ENCODE measurements at regions not wholly inside any gene's neighbourhood (a gene's known extent, or its start where the extent isn't known, plus 50 kb on each side); places are given as distances from the start of the nearest gene placed in this dataset.
"Not testable (repeated sequence)": the region's sequence is repeated elsewhere in the genome, so short reads cannot be mapped to it uniquely, and the experiment has no call there.

- Histone ChIP-seq H3K4me3 (ENCODE audit: low read depth, low read length) (no peak overlapping the region), H3K27ac (ENCODE audit: extremely low read depth, low read depth, low read length) (no peak overlapping the region), H3K9me3 (ENCODE audit: control insufficient read depth, insufficient read depth, low read depth, low read length) (no peaks in the 10 kb centered on the region), H3K4me1 (ENCODE audit: control insufficient read depth, insufficient read depth, low read length) (no peaks in the 10 kb centered on the region), H3K36me3 (ENCODE audit: control insufficient read depth in 2 of 2, insufficient read depth in 1 of 2, low read length in 2 of 2) (no peaks in the 10 kb centered on the region)
- TF ChIP-seq CTCF (tag by site-specific recombination; IDR thresholded peaks at IDR 0.05) (peak; percentile 52; the same call in 1 of the 2 replicates), ZNF654 (tag by site-specific recombination; IDR thresholded peaks at IDR 0.05; ENCODE audit: low read depth) (peak; percentile 90), PRDM1 (tag by site-specific recombination; IDR thresholded peaks at IDR 0.05) (no peak), TRIM28 (IDR thresholded peaks at IDR 0.05; ENCODE audit: borderline replicate concordance, low read length) (peak; percentile 72; the same call in 1 of the 2 replicates), ZNF626 (tag by site-specific recombination; IDR thresholded peaks at IDR 0.05) (no peak), ZNF324 (tag by site-specific recombination; IDR thresholded peaks at IDR 0.05) (no peak), KLF17 (tag by site-specific recombination; IDR thresholded peaks at IDR 0.05) (no peak), REST (tag by site-specific recombination; IDR thresholded peaks at IDR 0.05) (0 out of 2 replicates have a peak, but pooled peaks have one; percentile 22)
- POLR2A ChIA-PET = interaction anchor here (0.7 kb wide), 1 partner anchor 351 kb away, joined by 5 read pairs; no protein-coding TSS in a partner anchor
- CTCF ChIA-PET = interaction anchor here (0.6 to 1.9 kb wide), 22 partner anchors 9 to 1724 kb away, joined by 3 to 19 read pairs (median 3); no protein-coding TSS in a partner anchor
Measured at GRCh38 chr6:99822741-99823512, 171.1 kb downstream of the MCHR2 start.

- H3K36me3 ChIP-seq (ENCODE audit: control insufficient read depth in 2 of 2, insufficient read depth in 1 of 2, low read length in 2 of 2); POLR2A ChIA-PET; H3K4me1 ChIP-seq (ENCODE audit: control insufficient read depth, insufficient read depth, low read length); H3K9me3 ChIP-seq (ENCODE audit: control insufficient read depth, insufficient read depth, low read depth, low read length); H3K4me3 ChIP-seq (ENCODE audit: low read depth, low read length); H3K27ac ChIP-seq (ENCODE audit: extremely low read depth, low read depth, low read length): not testable (repeated sequence)
- CTCF ChIA-PET = interaction anchor here (0.6 to 1.9 kb wide), 10 partner anchors 15 to 1725 kb away, joined by 3 to 19 read pairs (median 3); no protein-coding TSS in a partner anchor
Measured at GRCh38 chr6:99823513-99824235, 170.3 kb downstream of the MCHR2 start.

- Histone ChIP-seq H3K9me3 (ENCODE audit: control insufficient read depth, insufficient read depth, low read depth, low read length) (no peaks in the 10 kb centered on the region), H3K36me3 (ENCODE audit: control insufficient read depth in 2 of 2, insufficient read depth in 1 of 2, low read length in 2 of 2) (no peaks in the 10 kb centered on the region), H3K27ac (ENCODE audit: extremely low read depth, low read depth, low read length) (no peak overlapping the region), H3K4me1 (ENCODE audit: control insufficient read depth, insufficient read depth, low read length) (no peaks in the 10 kb centered on the region), H3K4me3 (ENCODE audit: low read depth, low read length) (no peak overlapping the region)
- TF ChIP-seq ZNF366 (tag by site-specific recombination; conservative IDR thresholded peaks at IDR 0.05) = 0 out of 2 replicates have a peak, but pooled peaks have one; percentile 51
- TF ChIP-seq OVOL3 (tag by site-specific recombination; IDR thresholded peaks at IDR 0.05) = no peak
- no peak for TF ChIP-seq ZNF169 (tag by site-specific recombination; IDR thresholded peaks at IDR 0.05)
- TF ChIP-seq PRDM1 (tag by site-specific recombination; IDR thresholded peaks at IDR 0.05) = peak; percentile 41; the same call in 1 of the 2 replicates
- no peak for TF ChIP-seq ZNF518A (tag by site-specific recombination; conservative IDR thresholded peaks at IDR 0.05; ENCODE audit: low read depth)
- TF ChIP-seq ZNF510 (tag by site-specific recombination; IDR thresholded peaks at IDR 0.05; ENCODE audit: insufficient replicate concordance) = no peak
- ChIA-PET CTCF (interaction anchor here (0.6 kb wide), 1 partner anchor 81 kb away, joined by 4 read pairs; no protein-coding TSS in a partner anchor), POLR2A (no interaction called here)
Measured at GRCh38 chr6:99833034-99833433, 161.0 kb downstream of the MCHR2 start.

Measured in HEK293 (cell line).